ENCODE measurements at regions not wholly inside any gene's neighbourhood (a gene's known extent, or its start where the extent isn't known, plus 50 kb on each side); places are given as distances from the start of the nearest gene placed in this dataset.
"Not testable (repeated sequence)": the region's sequence is repeated elsewhere in the genome, so short reads cannot be mapped to it uniquely, and the experiment has no call there.

- no peak for DNase-seq
These were observed 303.9 kb downstream of the C16orf95 start for GRCh38 chr16:87012954-87013938.

GRCh38 chr16:87014112-87014511, 303.1 kb downstream of the C16orf95 start:
- DNase-seq: no peak

GRCh38 chr16:87015021-87015420, 302.2 kb downstream of the C16orf95 start:
- no peak for DNase-seq

- no peak for DNase-seq
These were observed 300.9 kb downstream of the C16orf95 start for GRCh38 chr16:87016046-87017035.

- DNase-seq: no peak
These were observed 299.7 kb downstream of the C16orf95 start for GRCh38 chr16:87017371-87018012.

GRCh38 chr16:87025676-87026075, 291.5 kb downstream of the C16orf95 start:
- DNase-seq: no peak

GRCh38 chr16:87027056-87027616, 290.1 kb downstream of the C16orf95 start:
- DNase-seq: no peak

GRCh38 chr16:87028481-87029320, 288.5 kb downstream of the C16orf95 start:
- no peak for DNase-seq

GRCh38 chr16:87032554-87032953, 284.6 kb downstream of the C16orf95 start:
- DNase-seq: no peak

GRCh38 chr16:87033021-87033471, 284.1 kb downstream of the C16orf95 start:
- no peak for DNase-seq

- no peak for DNase-seq
These were observed 283.5 kb downstream of the C16orf95 start for GRCh38 chr16:87033541-87034300.

- DNase-seq: no peak
These were observed 282.9 kb downstream of the C16orf95 start for GRCh38 chr16:87034317-87034716.

- no peak for DNase-seq
These were observed 282.1 kb downstream of the C16orf95 start for GRCh38 chr16:87035053-87035452.

GRCh38 chr16:87037012-87037411, 280.2 kb downstream of the C16orf95 start:
- DNase-seq: no peak

- DNase-seq: not testable (repeated sequence)
These were observed 278.7 kb downstream of the C16orf95 start for GRCh38 chr16:87038528-87038927.

- no peak for DNase-seq
These were observed 276.7 kb downstream of the C16orf95 start for GRCh38 chr16:87040169-87041117.

GRCh38 chr16:87041286-87041685, 275.9 kb downstream of the C16orf95 start:
- DNase-seq: no peak

GRCh38 chr16:87042551-87043230, 274.5 kb downstream of the C16orf95 start:
- no peak for DNase-seq

Data from NCI-H2081 (cell line).